Karpas-422 (cell line): ENCODE measurements at regions not wholly inside any gene's neighbourhood (a gene's known extent, or its start where the extent isn't known, plus 50 kb on each side); places are given as distances from the start of the nearest gene placed in this dataset.

Source experiments
- DNase-seq: peaks from one replicate; pipeline ENCODE4 v3.0.0-alpha.2; 2015
- H2AFZ ChIP-seq: fragments of 200-600 bp; sonication (generic); 2 replicates; pipeline ENCODE4 v1.6.1; 2014; ENCODE audit warnings: antibody characterized with exemption, low read length, mixed read lengths
- H3K27ac ChIP-seq: fragments of 200-600 bp; sonication (generic); 2 replicates; pipeline ENCODE4 v1.5.1; 2014; ENCODE audit warnings: mild to moderate bottlenecking, low read length, moderate library complexity
- H3K27me3 ChIP-seq: fragments of 200-600 bp; sonication (generic); 2 replicates; pipeline ENCODE4 v1.6.1; 2014; ENCODE audit warnings: low read length, mixed read lengths
- H3K36me3 ChIP-seq: fragments of 200-600 bp; sonication (generic); 2 replicates; pipeline ENCODE4 v1.6.1; 2014; ENCODE audit warnings: low read length, mixed read lengths; ENCODE audit not compliant: insufficient read depth
- H3K4me1 ChIP-seq: fragments of 200-600 bp; sonication (generic); 2 replicates; pipeline ENCODE4 v1.6.1; 2014; ENCODE audit warnings: mild to moderate bottlenecking, low read length, mixed read lengths
- H3K4me2 ChIP-seq: fragments of 200-600 bp; sonication (generic); 2 replicates; pipeline ENCODE4 v1.6.1; 2014; ENCODE audit warnings: low read length, low read depth, mild to moderate bottlenecking; ENCODE audit not compliant: poor library complexity, severe bottlenecking
- H3K4me3 ChIP-seq: fragments of 200-600 bp; sonication (generic); 2 replicates; pipeline ENCODE4 v1.5.1; 2014; ENCODE audit warnings: mild to moderate bottlenecking, antibody characterized with exemption, low read length, mixed read lengths
- H3K79me2 ChIP-seq: fragments of 200-600 bp; sonication (generic); 2 replicates; pipeline ENCODE4 v1.6.1; 2014; ENCODE audit warnings: mild to moderate bottlenecking, low read length, mixed read lengths
- H3K9ac ChIP-seq: fragments of 200-600 bp; sonication (generic); 2 replicates; pipeline ENCODE4 v1.6.0; 2014; ENCODE audit warnings: low read length
- H3K9me2 ChIP-seq: fragments of 200-600 bp; sonication (generic), shearing (Covaris generic); replicated peaks from 2 replicates; pipeline ENCODE4 v1.6.0; 2014; ENCODE audit warnings: mild to moderate bottlenecking, low read length, moderate library complexity; ENCODE audit not compliant: insufficient read depth
- H3K9me3 ChIP-seq: fragments of 300-700, 200-600 bp; sonication (generic); 2 replicates; pipeline ENCODE4 v1.6.1; 2014; ENCODE audit warnings: low read length, mixed read lengths
- H4K20me1 ChIP-seq: fragments of 200-600 bp; sonication (generic); 2 replicates; pipeline ENCODE4 v1.6.1; 2014; ENCODE audit warnings: mild to moderate bottlenecking, antibody characterized with exemption, low read length, low read depth; ENCODE audit not compliant: insufficient read depth

GRCh38 chr13:111394211-111394922, 73.9 kb downstream of the TEX29 start:
- H2AFZ ChIP-seq, result no peak overlapping the region
- no peak for DNase-seq
- no peak overlapping the region for H3K9ac ChIP-seq
- H3K9me2 ChIP-seq, result no peaks in the 10 kb centered on the region
- no peaks in the 10 kb centered on the region for H3K27me3 ChIP-seq
- no peak overlapping the region for H3K4me2 ChIP-seq
- H3K4me3 ChIP-seq, result no peak overlapping the region
- H3K9me3 ChIP-seq, result no peaks in the 10 kb centered on the region
- no peaks in the 10 kb centered on the region for H3K79me2 ChIP-seq
- H3K4me1 ChIP-seq, result no peaks in the 10 kb centered on the region
- H3K27ac ChIP-seq, result no peak overlapping the region
- no peaks in the 10 kb centered on the region for H3K36me3 ChIP-seq
- H4K20me1 ChIP-seq, result no peaks in the 10 kb centered on the region

DNA sequence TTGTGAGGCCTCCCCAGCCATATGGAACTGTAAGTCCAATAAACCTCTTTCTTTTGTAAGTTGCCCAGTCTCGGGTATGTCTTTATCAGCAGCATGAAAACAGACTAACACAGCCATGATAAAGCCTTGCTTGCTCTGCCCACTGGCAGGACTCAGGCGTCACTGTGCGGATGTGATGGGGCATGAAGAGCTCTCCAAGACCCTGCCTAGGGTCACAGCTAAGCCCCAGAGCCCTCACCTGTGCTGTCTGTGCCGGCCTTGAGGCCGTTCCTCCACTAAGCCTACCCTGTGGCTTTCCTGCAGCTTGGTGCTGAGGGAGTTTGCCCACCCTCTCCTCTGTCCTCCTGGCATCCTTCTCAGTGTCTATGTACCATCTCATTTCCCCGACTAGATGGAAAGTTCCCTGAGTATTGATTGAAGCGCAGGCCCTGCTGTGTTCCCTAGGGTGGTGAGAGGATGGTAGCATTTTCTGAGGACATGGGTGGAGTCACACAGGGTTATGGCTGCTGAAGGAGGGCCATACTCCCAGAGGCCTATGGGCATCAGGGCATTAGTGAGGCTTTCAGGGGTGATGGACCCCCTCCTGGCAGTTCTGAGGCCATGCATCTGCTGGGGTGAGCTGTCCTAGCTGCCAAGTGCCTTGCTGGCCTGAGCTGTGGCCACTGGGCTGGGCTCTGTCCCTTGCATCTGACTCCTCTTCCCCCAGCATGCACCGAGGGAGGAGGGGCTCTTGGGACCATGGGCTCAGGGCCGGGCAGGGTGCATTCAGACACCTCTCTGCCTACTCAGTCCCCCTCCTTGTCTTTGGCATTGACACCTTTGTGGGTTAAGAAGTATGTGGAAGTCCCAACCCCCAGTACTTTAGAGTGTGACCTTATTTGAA, 75.3 kb downstream of the TEX29 start:
- Histone ChIP-seq H3K79me2 (no peaks in the 10 kb centered on the region), H3K27me3 (no peaks in the 10 kb centered on the region), H3K27ac (no peak overlapping the region), H3K4me2 (no peak overlapping the region), H3K9ac (no peak overlapping the region), H3K4me3 (no peak overlapping the region), H3K9me3 (no peaks in the 10 kb centered on the region), H3K36me3 (no peaks in the 10 kb centered on the region), H3K9me2 (no peaks in the 10 kb centered on the region), H2AFZ (no peak overlapping the region), H4K20me1 (no peaks in the 10 kb centered on the region), H3K4me1 (no peaks in the 10 kb centered on the region)
- peak; percentile 19 for DNase-seq

DNA sequence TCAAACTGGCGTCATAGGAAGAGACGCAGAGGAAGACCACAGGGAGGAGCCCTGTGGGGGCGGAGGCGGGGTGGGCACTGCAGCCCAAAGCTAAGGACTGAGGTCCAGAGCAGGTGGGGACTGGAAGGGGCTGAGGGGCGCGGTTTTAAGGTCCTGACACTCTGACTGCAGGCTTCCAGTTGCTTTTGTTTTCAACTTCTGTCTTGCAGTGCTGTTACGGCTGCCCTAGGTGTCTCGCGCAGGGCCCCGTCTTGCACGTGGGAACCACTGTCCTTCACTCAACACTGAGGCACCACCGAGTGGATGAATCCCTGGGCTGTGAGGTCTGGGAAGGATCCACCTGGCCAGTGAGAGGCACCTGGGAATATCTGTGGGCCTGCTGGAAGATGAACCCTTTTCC, 76.0 kb downstream of the TEX29 start:
- Histone ChIP-seq H3K27me3 (no peaks in the 10 kb centered on the region), H3K9ac (no peak overlapping the region), H3K36me3 (no peaks in the 10 kb centered on the region), H3K4me1 (no peaks in the 10 kb centered on the region), H4K20me1 (no peaks in the 10 kb centered on the region), H2AFZ (no peak overlapping the region), H3K4me2 (no peak overlapping the region), H3K79me2 (no peaks in the 10 kb centered on the region), H3K27ac (no peak overlapping the region), H3K9me2 (no peaks in the 10 kb centered on the region), H3K9me3 (no peaks in the 10 kb centered on the region), H3K4me3 (no peak overlapping the region)
- DNase-seq, result peak; percentile 10

DNA sequence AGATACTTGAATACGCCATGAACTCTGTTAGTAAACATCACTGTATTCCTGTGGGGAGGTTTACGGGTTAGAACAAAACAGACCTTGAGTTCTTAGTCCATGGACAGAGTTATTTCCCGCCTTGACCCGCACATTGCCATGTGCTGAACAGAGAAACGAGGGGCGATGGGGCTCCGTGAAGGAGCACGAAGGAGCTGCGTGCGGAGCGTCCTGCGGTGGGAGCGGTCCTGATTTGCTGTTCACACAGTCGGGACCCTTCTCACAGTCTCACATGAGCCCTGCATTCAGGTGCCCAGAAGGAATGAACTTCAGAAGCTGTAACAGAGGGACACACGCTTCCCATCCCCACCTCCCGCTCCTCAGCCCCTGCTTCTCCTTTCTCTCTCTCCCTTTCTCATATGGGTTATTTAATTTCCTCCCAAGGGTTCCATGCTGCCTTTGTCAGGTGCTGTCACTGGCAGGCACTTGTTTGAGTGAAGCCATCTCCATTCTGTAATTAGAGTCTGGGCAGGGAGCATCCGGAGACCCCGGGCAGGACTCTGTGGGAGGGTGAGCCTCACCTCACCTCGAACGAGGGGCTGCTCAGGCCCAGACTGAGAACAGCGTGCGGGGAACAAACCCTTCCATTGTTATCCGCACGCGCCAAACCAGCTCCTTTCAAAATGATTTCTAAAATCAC, 76.9 kb downstream of the TEX29 start:
- H3K4me3 ChIP-seq, result no peak overlapping the region
- no peak overlapping the region for H3K27ac ChIP-seq
- no peaks in the 10 kb centered on the region for H3K79me2 ChIP-seq
- no peak overlapping the region for H3K9ac ChIP-seq
- H4K20me1 ChIP-seq, result no peaks in the 10 kb centered on the region
- no peak overlapping the region for H2AFZ ChIP-seq
- no peaks in the 10 kb centered on the region for H3K36me3 ChIP-seq
- H3K9me2 ChIP-seq, result no peaks in the 10 kb centered on the region
- no peaks in the 10 kb centered on the region for H3K4me1 ChIP-seq
- DNase-seq, result peak; percentile 21
- H3K4me2 ChIP-seq, result no peak overlapping the region
- H3K9me3 ChIP-seq, result no peaks in the 10 kb centered on the region
- H3K27me3 ChIP-seq, result no peaks in the 10 kb centered on the region

DNA sequence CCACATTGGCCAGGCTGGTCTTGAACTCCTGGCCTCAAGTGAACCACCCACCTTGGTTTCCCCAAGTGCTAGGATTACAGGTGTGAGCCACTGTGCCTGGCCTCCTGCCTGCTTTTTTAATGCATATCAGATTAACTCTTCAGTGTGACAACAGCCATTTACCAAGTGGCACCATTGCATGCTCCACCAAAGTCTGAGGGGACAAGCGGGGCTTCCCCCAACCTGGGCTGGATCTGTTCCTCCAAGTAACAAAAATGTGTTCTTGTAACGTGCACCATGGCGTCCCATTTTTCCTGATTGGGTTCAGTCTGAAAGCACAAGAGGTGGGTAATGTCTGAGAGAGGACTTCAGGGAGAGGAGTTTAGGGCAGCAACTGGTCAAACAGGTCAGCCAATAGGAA, 77.8 kb downstream of the TEX29 start:
- no peak overlapping the region for H3K4me3 ChIP-seq

GRCh38 chr13:111398715-111399299, 78.4 kb downstream of the TEX29 start:
- H3K79me2 ChIP-seq, result no peaks in the 10 kb centered on the region
- H3K4me2 ChIP-seq, result no peak overlapping the region
- H3K9ac ChIP-seq, result no peak overlapping the region
- DNase-seq, result peak; percentile 24
- no peaks in the 10 kb centered on the region for H3K4me1 ChIP-seq
- H3K27ac ChIP-seq, result no peak overlapping the region
- no peak overlapping the region for H2AFZ ChIP-seq
- no peaks in the 10 kb centered on the region for H4K20me1 ChIP-seq
- no peak overlapping the region for H3K4me3 ChIP-seq
- no peaks in the 10 kb centered on the region for H3K9me2 ChIP-seq
- H3K36me3 ChIP-seq, result no peaks in the 10 kb centered on the region
- H3K27me3 ChIP-seq, result no peaks in the 10 kb centered on the region
- no peaks in the 10 kb centered on the region for H3K9me3 ChIP-seq

More for the DNA sequence above, 77.8 kb downstream of the TEX29 start:
- Histone ChIP-seq H3K79me2 (no peaks in the 10 kb centered on the region), H3K4me1 (no peaks in the 10 kb centered on the region), H4K20me1 (no peaks in the 10 kb centered on the region), H3K9me3 (no peaks in the 10 kb centered on the region), H3K4me2 (no peak overlapping the region), H3K9ac (no peak overlapping the region), H3K27ac (no peak overlapping the region), H3K27me3 (no peaks in the 10 kb centered on the region), H3K36me3 (no peaks in the 10 kb centered on the region), H2AFZ (no peak overlapping the region), H3K9me2 (no peaks in the 10 kb centered on the region)
- DNase-seq, result no peak

- Histone ChIP-seq H3K27ac (no peak overlapping the region), H4K20me1 (no peaks in the 10 kb centered on the region), H2AFZ (no peak overlapping the region), H3K79me2 (no peaks in the 10 kb centered on the region), H3K36me3 (no peaks in the 10 kb centered on the region), H3K9me2 (no peaks in the 10 kb centered on the region), H3K4me1 (no peaks in the 10 kb centered on the region), H3K9me3 (no peaks in the 10 kb centered on the region), H3K27me3 (no peaks in the 10 kb centered on the region), H3K4me2 (no peak overlapping the region), H3K9ac (no peak overlapping the region), H3K4me3 (no peak overlapping the region)
- no peak for DNase-seq
These were observed 78.9 kb downstream of the TEX29 start for GRCh38 chr13:111399334-111399733.
